ENCODE measurements at regions not wholly inside any gene's neighbourhood (a gene's known extent, or its start where the extent isn't known, plus 50 kb on each side); places are given as distances from the start of the nearest gene placed in this dataset.
A peak's percentile ranks its signal among the peaks of the same experiment; 100 is the strongest.

- no peak for TF ChIP-seq ZBTB44 (CRISPR knock-in tag; IDR thresholded peaks at IDR 0.05)
- TF ChIP-seq ZNF292 (CRISPR knock-in tag; IDR thresholded peaks at IDR 0.05; ENCODE audit: borderline replicate concordance, low read depth): no peak
- peak; percentile 34 for TF ChIP-seq CTCF (CRISPR knock-in tag; IDR thresholded peaks at IDR 0.05)
These were observed 97.5 kb downstream of the GLI2 start for GRCh38 chr2:120833127-120833675.

All from HepG2 (cell line).